SK-N-SH (cell line): ENCODE measurements at regions not wholly inside any gene's neighbourhood (a gene's known extent, or its start where the extent isn't known, plus 50 kb on each side); places are given as distances from the start of the nearest gene placed in this dataset.

Source experiments
- CTCF ChIA-PET: fragments of 300-600, 350-600 bp; formaldehyde crosslinking; extraction: SDS; loops from one replicate; lab custom pipeline; 2021; lab: Yijun Ruan, JAX
- POLR2A ChIA-PET: fragments of 350-600 bp; sonication (Branson Sonifier 250); formaldehyde crosslinking; extraction: SDS; loops from one replicate; lab custom pipeline; 2020; ENCODE audit warnings: antibody characterized with exemption, inconsistent platforms; lab: Yijun Ruan, JAX
- DNase-seq: peaks from one replicate; pipeline ENCODE4 v3.0.0; 2012
- H2AFZ ChIP-seq: fragments of 200-600 bp; sonication (generic); 2 replicates; pipeline ENCODE4 v1.8.1; 2016; ENCODE audit warnings: antibody characterized with exemption, mild to moderate bottlenecking, low read depth
- H3F3A ChIP-seq: fragments of 200-600 bp; sonication (generic); replicated peaks from 2 replicates; pipeline ENCODE3; 2016; ENCODE audit warnings: antibody characterized with exemption, mild to moderate bottlenecking; ENCODE audit not compliant: insufficient read depth
- H3K27ac ChIP-seq, 2 experiments: fragments of 200-500 bp in 1 of 2; fragments of 200-600 bp in 1 of 2; sonication (Bioruptor generic) in 1 of 2; sonication (generic), shearing (Covaris generic) in 1 of 2; 2 replicates each; pipeline versions ENCODE4 v1.5.1 to v1.6.1; 2014 to 2016; ENCODE audit warnings: low read depth in 2 of 2, inconsistent platforms in 1 of 2, low read length in 1 of 2, mild to moderate bottlenecking in 1 of 2, mixed read lengths in 1 of 2
- H3K27me3 ChIP-seq: fragments of 200-600 bp; sonication (generic), shearing (Covaris generic); 2 replicates; pipeline ENCODE4 v1.6.1; 2016; ENCODE audit warnings: mixed run types; ENCODE audit not compliant: insufficient read depth
- H3K36me3 ChIP-seq, 2 experiments: fragments of 200-500 bp in 1 of 2; fragments of 200-600 bp in 1 of 2; sonication (Bioruptor generic) in 1 of 2; sonication (generic) in 1 of 2; replicated peaks in 1 of 2; 2 replicates each; pipeline versions ENCODE3 to v1.5.1; 2014 to 2016; ENCODE audit warnings: low read length in 1 of 2, mild to moderate bottlenecking in 1 of 2; ENCODE audit not compliant: insufficient read depth in 2 of 2, control insufficient read depth in 1 of 2
- H3K4me1 ChIP-seq, 2 experiments: fragments of 200-500 bp in 1 of 2; fragments of 200-600 bp in 1 of 2; sonication (Bioruptor generic) in 1 of 2; sonication (generic), shearing (Covaris generic) in 1 of 2; 2 replicates each; pipeline versions ENCODE4 v1.5.1 to v1.6.1; 2014 to 2016; ENCODE audit warnings: low read depth in 1 of 2, low read length in 1 of 2, mixed run types in 1 of 2; ENCODE audit not compliant: insufficient read depth in 2 of 2, control insufficient read depth in 1 of 2
- H3K4me2 ChIP-seq: fragments of 200-600 bp; sonication (generic), shearing (Covaris generic); 2 replicates; pipeline ENCODE4 v1.6.1; 2017; ENCODE audit warnings: mixed run types
- H3K4me3 ChIP-seq, 2 experiments: fragments of 200-500 bp in 1 of 2; fragments of 200-600 bp in 1 of 2; sonication (Bioruptor generic) in 1 of 2; sonication (generic), shearing (Covaris generic) in 1 of 2; 2 replicates each; pipeline versions ENCODE4 v1.5.1 to v1.8.1; 2014 to 2016; ENCODE audit warnings: low read depth in 2 of 2, inconsistent platforms in 1 of 2, low read length in 1 of 2, mild to moderate bottlenecking in 1 of 2, mixed read lengths in 1 of 2, moderate library complexity in 1 of 2
- H3K79me2 ChIP-seq: fragments of 200-600 bp; sonication (generic); 2 replicates; pipeline ENCODE4 v1.8.1; 2017; ENCODE audit warnings: mild to moderate bottlenecking; ENCODE audit not compliant: insufficient read depth
- H3K9ac ChIP-seq: fragments of 200-600 bp; sonication (generic); 2 replicates; pipeline ENCODE4 v1.6.1; 2017; ENCODE audit warnings: mixed run types
- H3K9me2 ChIP-seq: fragments of 200-600 bp; sonication (generic); 2 replicates; pipeline ENCODE4 v1.6.1; 2017; ENCODE audit warnings: mixed run types
- H3K9me3 ChIP-seq: fragments of 200-600 bp; sonication (generic); 2 replicates; pipeline ENCODE4 v1.6.1; 2017; ENCODE audit warnings: mixed run types, mild to moderate bottlenecking, moderate library complexity
- H4K20me1 ChIP-seq: fragments of 200-600 bp; sonication (generic); 2 replicates; pipeline ENCODE4 v1.6.1; 2017; ENCODE audit warnings: mild to moderate bottlenecking, mixed run types; ENCODE audit not compliant: insufficient read depth
- EP300 ChIP-seq, 2 experiments: IDR thresholded peaks; 2 replicates each; pipeline versions ENCODE4 v1.4.0 to v1.6.1; 2012; ENCODE audit warnings: borderline replicate concordance in 1 of 2, low read depth in 1 of 2, low read length in 1 of 2
- FOXJ3 ChIP-seq: sonication (generic); formaldehyde crosslinking; IDR thresholded peaks from 2 replicates; pipeline ENCODE4 v1.5.1; 2020; ENCODE audit warnings: mild to moderate bottlenecking, missing genetic modification reagents
- MAX ChIP-seq: IDR thresholded peaks from 2 replicates; pipeline ENCODE4 v1.4.0; 2012; ENCODE audit warnings: low read depth
- MEF2A ChIP-seq: IDR thresholded peaks from 2 replicates; pipeline ENCODE4 v1.4.0; 2012; ENCODE audit warnings: low read depth, borderline replicate concordance
- MXI1 ChIP-seq: IDR thresholded peaks from 2 replicates; pipeline ENCODE4 v1.6.1; 2012; ENCODE audit warnings: mild to moderate bottlenecking, low read depth, low read length, improper control_type of control experiment
- NFIC ChIP-seq: IDR thresholded peaks from 2 replicates; pipeline ENCODE4 v1.4.0; 2012; ENCODE audit warnings: borderline replicate concordance
- PBX3 ChIP-seq: IDR thresholded peaks from 2 replicates; pipeline ENCODE4; 2012
- RAD21 ChIP-seq: IDR thresholded peaks from 2 replicates; pipeline ENCODE4 v1.6.1; 2012; ENCODE audit warnings: mild to moderate bottlenecking, low read length
- RCOR1 ChIP-seq: fragments of 150-350 bp; IDR thresholded peaks from 2 replicates; pipeline ENCODE4 v1.6.1; 2017; ENCODE audit warnings: antibody characterized with exemption, low read length
- SIN3A ChIP-seq: IDR thresholded peaks from 2 replicates; pipeline ENCODE4 v1.6.1; 2012; ENCODE audit warnings: low read depth, mild to moderate bottlenecking, low read length, moderate library complexity, borderline replicate concordance
- SMC3 ChIP-seq: IDR thresholded peaks from 2 replicates; pipeline ENCODE4 v1.6.1; 2012; ENCODE audit warnings: low read depth, low read length, improper control_type of control experiment
- TAF1 ChIP-seq: IDR thresholded peaks from 2 replicates; pipeline ENCODE4 v1.6.1; 2012; ENCODE audit warnings: low read depth, mild to moderate bottlenecking, low read length, moderate library complexity, borderline replicate concordance
- USF1 ChIP-seq: IDR thresholded peaks from 2 replicates; pipeline ENCODE4 v1.4.0; 2012; ENCODE audit warnings: low read depth, borderline replicate concordance
- USF2 ChIP-seq: fragments of 150-350 bp; IDR thresholded peaks from 2 replicates; pipeline ENCODE4 v1.6.1; 2017; ENCODE audit warnings: antibody characterized with exemption, low read length, low read depth, borderline replicate concordance
- YY1 ChIP-seq: IDR thresholded peaks from 2 replicates; pipeline ENCODE4 v1.4.0; 2012; ENCODE audit warnings: low read depth, mild to moderate bottlenecking
- WGBS: methylation state at CpG from one replicate; pipeline ENCODE4 v1.1.6; 2017; ENCODE audit warnings: low lambda C conversion rate; 5-methylcytosine and 5-hydroxymethylcytosine counted together
- TF ChIP-seq, protein P1 (sequence below): fragments of 200-600 bp; sonication (generic); IDR thresholded peaks from 2 replicates; pipeline ENCODE4 v1.6.1; 2017; ENCODE audit warnings: antibody characterized with exemption, mild to moderate bottlenecking, moderate library complexity
- TF ChIP-seq, protein P2 (sequence below): IDR thresholded peaks from 2 replicates; pipeline ENCODE4 v1.4.0; 2012; ENCODE audit warnings: low read depth, borderline replicate concordance

GRCh38 chr10:63819753-63820329 lies 298.6 kb downstream of the REEP3 start:
- no peak overlapping the region for H2AFZ ChIP-seq
- H4K20me1 ChIP-seq: no peaks in the 10 kb centered on the region
- no peak overlapping the region; a peak in 1 of 4 replicates for H3K4me3 ChIP-seq
- H3K27ac ChIP-seq: no peak overlapping the region
- no peak overlapping the region for H3K9ac ChIP-seq
- no peaks in the 10 kb centered on the region for H3K4me1 ChIP-seq
- ChIA-PET CTCF (interaction anchor here (0.6 to 2.4 kb wide), 36 partner anchors 9 to 1537 kb away, joined by 3 to 16 read pairs (median 4); partner anchors contain the start of gene NRBF2), POLR2A (no interaction called here)
- no peaks in the 10 kb centered on the region for H3K9me3 ChIP-seq
- no peaks in the 10 kb centered on the region for H3K27me3 ChIP-seq
- H3K4me2 ChIP-seq: no peak overlapping the region
- H3K9me2 ChIP-seq: no peaks in the 10 kb centered on the region
- no peaks in the 10 kb centered on the region for H3F3A ChIP-seq
- H3K79me2 ChIP-seq: no peaks in the 10 kb centered on the region
- no peaks in the 10 kb centered on the region for H3K36me3 ChIP-seq
- peak; percentile 62 for DNase-seq
- WGBS: under 1% methylated on average over 3 of the region's 3 CpGs
- no peak for TF ChIP-seq USF1
- TF ChIP-seq MEF2A: no peak
- TF ChIP-seq SMC3: peak; percentile 56
- no peak for TF ChIP-seq YY1
- TF ChIP-seq, protein P1, sequence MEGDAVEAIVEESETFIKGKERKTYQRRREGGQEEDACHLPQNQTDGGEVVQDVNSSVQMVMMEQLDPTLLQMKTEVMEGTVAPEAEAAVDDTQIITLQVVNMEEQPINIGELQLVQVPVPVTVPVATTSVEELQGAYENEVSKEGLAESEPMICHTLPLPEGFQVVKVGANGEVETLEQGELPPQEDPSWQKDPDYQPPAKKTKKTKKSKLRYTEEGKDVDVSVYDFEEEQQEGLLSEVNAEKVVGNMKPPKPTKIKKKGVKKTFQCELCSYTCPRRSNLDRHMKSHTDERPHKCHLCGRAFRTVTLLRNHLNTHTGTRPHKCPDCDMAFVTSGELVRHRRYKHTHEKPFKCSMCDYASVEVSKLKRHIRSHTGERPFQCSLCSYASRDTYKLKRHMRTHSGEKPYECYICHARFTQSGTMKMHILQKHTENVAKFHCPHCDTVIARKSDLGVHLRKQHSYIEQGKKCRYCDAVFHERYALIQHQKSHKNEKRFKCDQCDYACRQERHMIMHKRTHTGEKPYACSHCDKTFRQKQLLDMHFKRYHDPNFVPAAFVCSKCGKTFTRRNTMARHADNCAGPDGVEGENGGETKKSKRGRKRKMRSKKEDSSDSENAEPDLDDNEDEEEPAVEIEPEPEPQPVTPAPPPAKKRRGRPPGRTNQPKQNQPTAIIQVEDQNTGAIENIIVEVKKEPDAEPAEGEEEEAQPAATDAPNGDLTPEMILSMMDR: peak; percentile 91
- TF ChIP-seq FOXJ3 (CRISPR knock-in tag): no peak
- peak; percentile 80 for TF ChIP-seq RAD21

GRCh38 chr10:63822496-63822895 lies 301.3 kb downstream of the REEP3 start:
- Histone ChIP-seq H3K27ac (no peak overlapping the region), H3K9me3 (no peaks in the 10 kb centered on the region), H3K36me3 (no peaks in the 10 kb centered on the region), H2AFZ (no peak overlapping the region), H3K4me1 (no peaks in the 10 kb centered on the region), H4K20me1 (no peaks in the 10 kb centered on the region), H3F3A (no peaks in the 10 kb centered on the region), H3K9me2 (no peaks in the 10 kb centered on the region), H3K4me3 (no peak overlapping the region), H3K9ac (no peak overlapping the region), H3K27me3 (no peaks in the 10 kb centered on the region), H3K79me2 (no peaks in the 10 kb centered on the region), H3K4me2 (no peak overlapping the region)
- DNase-seq: no peak
- no peak for TF ChIP-seq TAF1
- no peak for TF ChIP-seq NFIC
- TF ChIP-seq SIN3A: no peak
- TF ChIP-seq USF2: no peak
- no peak for TF ChIP-seq MXI1
- TF ChIP-seq MAX: no peak
- TF ChIP-seq EP300 (IDR thresholded peaks at IDR 0.05; ENCODE audit: borderline replicate concordance in 1 of 2, low read depth in 1 of 2, low read length in 1 of 2): no peak
- no peak for TF ChIP-seq FOXJ3 (CRISPR knock-in tag)
- no peak for TF ChIP-seq RCOR1
- no peak for TF ChIP-seq PBX3
- TF ChIP-seq, protein P2, sequence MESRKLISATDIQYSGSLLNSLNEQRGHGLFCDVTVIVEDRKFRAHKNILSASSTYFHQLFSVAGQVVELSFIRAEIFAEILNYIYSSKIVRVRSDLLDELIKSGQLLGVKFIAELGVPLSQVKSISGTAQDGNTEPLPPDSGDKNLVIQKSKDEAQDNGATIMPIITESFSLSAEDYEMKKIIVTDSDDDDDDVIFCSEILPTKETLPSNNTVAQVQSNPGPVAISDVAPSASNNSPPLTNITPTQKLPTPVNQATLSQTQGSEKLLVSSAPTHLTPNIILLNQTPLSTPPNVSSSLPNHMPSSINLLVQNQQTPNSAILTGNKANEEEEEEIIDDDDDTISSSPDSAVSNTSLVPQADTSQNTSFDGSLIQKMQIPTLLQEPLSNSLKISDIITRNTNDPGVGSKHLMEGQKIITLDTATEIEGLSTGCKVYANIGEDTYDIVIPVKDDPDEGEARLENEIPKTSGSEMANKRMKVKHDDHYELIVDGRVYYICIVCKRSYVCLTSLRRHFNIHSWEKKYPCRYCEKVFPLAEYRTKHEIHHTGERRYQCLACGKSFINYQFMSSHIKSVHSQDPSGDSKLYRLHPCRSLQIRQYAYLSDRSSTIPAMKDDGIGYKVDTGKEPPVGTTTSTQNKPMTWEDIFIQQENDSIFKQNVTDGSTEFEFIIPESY: no peak
- no peak for TF ChIP-seq YY1
- TF ChIP-seq SMC3: no peak
- no peak for TF ChIP-seq MEF2A
- CTCF ChIA-PET: no interaction called here
- 32% methylated on average over 5 of the region's 5 CpGs for WGBS
- POLR2A ChIA-PET: no interaction called here
